C4-2B (cell line): ENCODE measurements at regions not wholly inside any gene's neighbourhood (a gene's known extent, or its start where the extent isn't known, plus 50 kb on each side); places are given as distances from the start of the nearest gene placed in this dataset.

Experiments
- H3K27ac ChIP-seq: fragments of 450-650 bp; 2 replicates; pipeline ENCODE4 v1.5.1; 2017
- ZFX ChIP-seq: fragments of 450-650 bp; IDR thresholded peaks from 2 replicates; pipeline ENCODE4 v1.6.1; 2017
- TF ChIP-seq, protein P1 (sequence below): fragments of 450-650 bp; conservative IDR thresholded peaks from 2 replicates; pipeline ENCODE4 v1.5.1; 2017; ENCODE audit warnings: mild to moderate bottlenecking

DNA sequence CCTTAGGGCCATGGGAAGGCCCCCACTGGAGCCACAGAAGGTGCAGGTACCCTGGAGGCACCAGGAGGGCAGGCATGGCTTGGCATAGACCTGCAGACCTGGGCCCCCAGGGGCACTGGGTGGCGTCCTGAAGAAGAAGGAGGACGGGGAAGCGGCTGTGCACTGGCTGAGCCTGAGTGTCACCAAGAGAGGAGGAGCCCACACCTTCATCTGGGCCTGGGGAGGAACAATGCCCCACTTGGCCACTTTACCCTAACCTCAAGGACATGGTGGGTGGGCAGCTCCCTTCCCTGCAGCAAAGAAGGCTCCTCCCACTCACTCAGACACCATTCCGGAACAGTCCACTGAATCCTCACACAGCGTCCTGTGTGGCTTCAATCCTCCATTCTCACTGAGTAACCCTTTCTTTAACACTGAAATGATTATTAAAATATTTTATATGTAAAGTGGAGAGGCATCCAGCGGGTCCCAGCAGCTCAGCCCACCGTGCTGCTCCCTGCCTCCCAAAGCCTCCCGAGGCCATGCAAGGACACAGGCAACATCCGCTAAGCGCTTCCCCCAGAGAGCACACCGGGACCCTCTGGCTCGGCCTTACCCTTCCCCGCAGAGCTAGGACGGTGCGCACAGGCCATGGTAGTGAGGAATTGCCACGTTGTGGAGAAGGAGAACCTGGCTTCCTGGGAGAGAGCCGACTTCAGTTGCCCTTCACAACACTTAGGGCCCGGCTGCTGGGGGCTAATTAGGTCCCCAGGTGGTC is 516.7 kb upstream of the MGMT start:
- H3K27ac ChIP-seq = no peak overlapping the region
- no peak for TF ChIP-seq ZFX
- TF ChIP-seq, protein P1, sequence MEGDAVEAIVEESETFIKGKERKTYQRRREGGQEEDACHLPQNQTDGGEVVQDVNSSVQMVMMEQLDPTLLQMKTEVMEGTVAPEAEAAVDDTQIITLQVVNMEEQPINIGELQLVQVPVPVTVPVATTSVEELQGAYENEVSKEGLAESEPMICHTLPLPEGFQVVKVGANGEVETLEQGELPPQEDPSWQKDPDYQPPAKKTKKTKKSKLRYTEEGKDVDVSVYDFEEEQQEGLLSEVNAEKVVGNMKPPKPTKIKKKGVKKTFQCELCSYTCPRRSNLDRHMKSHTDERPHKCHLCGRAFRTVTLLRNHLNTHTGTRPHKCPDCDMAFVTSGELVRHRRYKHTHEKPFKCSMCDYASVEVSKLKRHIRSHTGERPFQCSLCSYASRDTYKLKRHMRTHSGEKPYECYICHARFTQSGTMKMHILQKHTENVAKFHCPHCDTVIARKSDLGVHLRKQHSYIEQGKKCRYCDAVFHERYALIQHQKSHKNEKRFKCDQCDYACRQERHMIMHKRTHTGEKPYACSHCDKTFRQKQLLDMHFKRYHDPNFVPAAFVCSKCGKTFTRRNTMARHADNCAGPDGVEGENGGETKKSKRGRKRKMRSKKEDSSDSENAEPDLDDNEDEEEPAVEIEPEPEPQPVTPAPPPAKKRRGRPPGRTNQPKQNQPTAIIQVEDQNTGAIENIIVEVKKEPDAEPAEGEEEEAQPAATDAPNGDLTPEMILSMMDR = no peak

DNA sequence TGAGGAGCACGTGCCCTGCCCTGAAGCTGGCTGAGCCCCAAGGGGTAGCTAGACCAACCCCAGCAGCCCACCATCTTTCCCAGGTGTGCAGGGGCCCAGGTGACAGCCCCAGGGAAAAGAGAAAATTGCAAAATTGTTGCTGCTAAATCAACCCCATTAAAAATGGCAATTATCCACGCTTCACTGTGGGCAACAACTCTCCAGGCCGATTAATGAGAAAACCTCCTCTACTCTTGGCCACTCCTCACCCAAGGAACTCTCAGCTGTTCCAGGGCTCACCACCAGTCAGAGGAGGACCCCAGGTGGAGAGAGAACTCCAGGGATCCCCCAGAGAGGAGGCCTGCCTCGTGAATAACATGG is 516.1 kb upstream of the MGMT start:
- TF ChIP-seq, protein P1 = no peak
- no peak for TF ChIP-seq ZFX
- no peak overlapping the region for H3K27ac ChIP-seq

DNA sequence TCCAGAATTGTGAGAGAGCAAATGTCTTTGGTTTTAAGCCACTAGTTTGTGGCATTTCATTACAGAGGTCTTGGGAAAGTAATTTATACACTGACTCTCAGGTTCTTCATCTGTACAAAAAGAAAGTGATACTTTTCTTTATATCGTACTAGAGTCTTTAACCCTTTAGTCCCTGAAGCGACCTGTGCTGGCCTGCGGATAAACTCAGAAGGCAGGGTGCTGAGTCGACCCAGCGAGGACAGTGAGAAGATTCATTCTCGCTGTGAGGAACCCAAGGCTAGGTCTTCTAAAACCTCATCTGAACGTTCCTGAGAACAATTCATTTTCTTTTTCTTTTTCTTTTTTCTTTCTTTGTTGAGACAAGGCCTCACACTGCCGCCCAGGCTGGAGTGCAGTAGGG is 514.2 kb upstream of the MGMT start:
- H3K27ac ChIP-seq = no peak overlapping the region
- no peak for TF ChIP-seq ZFX
- TF ChIP-seq, protein P1 = no peak; the same call in 1 of the 2 replicates

DNA sequence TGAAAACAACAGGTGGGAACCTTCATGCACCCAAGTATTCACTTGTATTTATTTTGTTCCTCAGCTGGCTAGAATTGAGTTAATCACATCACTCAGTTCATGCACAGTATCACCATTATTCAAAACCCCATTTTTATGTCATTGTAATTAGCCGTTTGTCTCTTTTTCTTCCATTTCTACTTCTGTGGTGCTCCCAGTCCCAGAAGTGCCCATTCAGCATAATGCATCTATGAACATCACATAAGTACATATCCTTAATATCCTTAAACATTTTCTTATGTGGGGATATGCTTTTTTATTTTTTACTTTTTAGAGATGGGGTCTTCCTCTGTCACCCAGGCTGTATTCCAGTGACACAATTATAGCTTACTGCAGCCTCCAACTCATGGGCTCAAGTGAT is 510.9 kb upstream of the MGMT start:
- TF ChIP-seq, protein P1 = no peak
- TF ChIP-seq ZFX = no peak
- H3K27ac ChIP-seq = no peak overlapping the region

DNA sequence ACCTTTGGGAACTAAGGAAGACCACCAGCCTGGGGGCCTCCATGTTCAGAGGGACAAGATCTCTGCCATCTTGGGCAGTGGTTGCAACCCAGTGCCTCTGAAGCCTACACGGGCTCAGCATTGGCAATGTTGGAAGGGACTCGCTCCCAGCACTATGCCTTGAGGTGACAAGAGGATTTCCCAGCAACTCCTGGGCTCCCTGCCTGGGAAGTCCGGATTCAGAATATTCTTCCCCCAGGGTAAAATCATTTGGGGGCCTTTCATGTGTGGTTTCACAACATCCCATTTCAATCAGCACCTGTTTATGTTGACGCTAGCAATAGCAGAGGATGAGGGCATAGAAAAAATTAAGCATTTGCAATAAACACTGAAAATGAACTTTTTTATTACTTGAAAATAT is 509.8 kb upstream of the MGMT start:
- no peak for TF ChIP-seq ZFX
- TF ChIP-seq, protein P1 = no peak
- H3K27ac ChIP-seq = no peak overlapping the region

DNA sequence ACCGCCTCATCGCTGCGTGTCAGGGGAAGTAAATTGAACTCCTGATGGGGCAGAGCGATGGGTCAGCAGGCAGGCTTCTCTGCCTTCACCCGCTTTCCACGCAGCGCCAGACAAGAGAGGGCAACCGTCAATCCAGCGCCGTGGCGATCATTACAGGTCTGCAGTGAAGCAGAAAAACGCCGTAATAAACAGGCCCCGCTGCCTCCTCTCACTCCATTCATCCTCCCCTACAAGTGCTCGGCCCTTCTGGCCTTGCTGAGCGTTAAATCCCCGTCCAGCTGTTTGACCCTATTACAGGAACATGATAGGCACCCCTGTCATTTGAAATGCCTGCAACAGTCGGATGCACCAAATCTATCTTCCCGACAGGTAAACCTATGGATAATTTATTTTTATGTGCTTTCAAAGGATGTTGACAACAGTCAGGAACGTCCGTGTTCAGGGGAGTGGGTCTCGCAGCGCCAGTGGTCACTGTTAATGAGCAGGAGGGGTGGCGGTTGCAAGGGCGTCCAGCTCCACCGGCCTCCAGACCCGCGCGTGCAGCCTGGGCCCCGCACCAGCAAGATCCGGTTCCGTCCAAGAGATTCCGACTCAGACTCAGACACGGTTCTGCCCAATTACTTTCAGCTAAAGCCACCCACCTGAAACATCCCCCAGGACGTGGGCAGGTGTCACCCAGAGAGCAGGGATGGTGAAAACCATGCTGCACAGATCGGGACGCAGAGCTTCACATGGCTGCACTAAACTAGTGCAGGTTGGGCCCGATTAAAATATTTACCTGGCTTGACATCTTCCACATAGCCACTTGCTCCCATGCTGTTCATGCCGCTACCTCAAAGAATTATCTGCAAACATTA is 508.0 kb upstream of the MGMT start:
- TF ChIP-seq, protein P1 = no peak
- no peak for TF ChIP-seq ZFX
- no peak overlapping the region for H3K27ac ChIP-seq

DNA sequence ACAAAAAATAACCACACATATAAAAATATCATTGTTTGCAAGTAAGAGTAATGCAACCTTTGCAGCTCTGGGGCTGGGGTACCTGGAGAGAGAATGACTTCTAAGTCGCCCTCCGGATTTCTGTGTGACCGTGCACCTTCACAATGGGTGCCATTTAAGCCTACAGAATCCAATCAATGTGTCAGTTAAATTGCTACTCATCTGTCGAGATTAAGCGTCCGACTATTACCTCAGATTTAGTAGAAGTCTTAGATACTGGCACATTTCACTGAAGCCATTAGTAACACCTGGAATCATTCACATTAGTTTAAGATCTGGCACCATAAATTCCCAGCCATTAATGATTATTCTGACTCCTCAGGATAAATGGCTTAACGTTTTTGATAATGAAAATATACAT is 507.3 kb upstream of the MGMT start:
- TF ChIP-seq, protein P1 = no peak
- TF ChIP-seq ZFX = no peak
- no peak overlapping the region for H3K27ac ChIP-seq
